ENCODE measurements at regions not wholly inside any gene's neighbourhood (a gene's known extent, or its start where the extent isn't known, plus 50 kb on each side); places are given as distances from the start of the nearest gene placed in this dataset.

GRCh38 chr14:76551906-76552305 is 176.0 kb downstream of the ESRRB start:
- DNase-seq (ENCODE audit: extremely low spot score, insufficient read length, low read depth): no peak
- FAIRE-seq: no peak

DNA sequence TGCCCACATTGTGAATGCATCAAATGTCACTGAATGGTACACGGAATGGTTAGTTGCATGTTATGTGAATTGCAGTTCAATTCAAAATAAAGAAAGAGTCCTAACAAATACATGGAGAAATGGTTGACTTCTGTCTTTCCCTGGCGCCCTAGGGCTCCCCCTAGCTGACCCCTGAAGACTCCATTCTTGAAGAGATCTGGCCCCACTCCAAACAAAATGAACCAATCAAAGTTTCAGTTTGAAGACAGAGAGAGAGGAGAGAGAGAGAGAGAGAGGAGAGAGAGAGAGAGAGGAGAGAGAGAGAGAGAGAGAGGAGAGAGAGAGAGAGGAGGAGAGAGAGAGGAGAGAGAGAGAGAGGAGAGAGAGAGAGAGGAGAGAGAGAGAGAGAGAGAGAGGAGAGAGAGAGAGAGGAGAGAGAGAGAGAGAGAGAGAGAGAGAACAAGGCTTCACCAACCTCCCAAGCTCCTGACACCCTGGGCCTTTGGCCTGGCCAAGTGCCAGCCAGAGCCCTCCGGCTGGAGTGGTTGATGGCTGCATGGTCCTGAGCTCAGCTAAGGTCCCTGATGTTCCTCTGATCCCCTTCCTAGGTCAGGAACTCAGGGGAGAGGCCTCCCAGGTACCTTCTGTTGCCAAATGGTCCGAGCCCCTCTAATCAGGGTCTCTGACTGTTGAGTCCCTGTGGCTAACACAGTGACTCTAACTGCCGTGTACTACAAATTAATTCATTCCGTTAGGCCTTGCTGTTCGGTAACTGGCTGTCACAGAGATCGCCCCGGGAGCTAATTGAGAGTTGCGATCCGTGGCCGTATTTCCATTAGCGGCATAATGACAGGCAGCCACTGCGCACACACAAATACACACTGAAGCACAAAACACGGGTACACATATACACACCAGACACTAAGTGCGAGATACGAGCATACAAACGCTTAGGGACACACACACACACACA is 188.8 kb downstream of the ESRRB start:
- FAIRE-seq (no peak), DNase-seq (ENCODE audit: extremely low spot score, insufficient read length, low read depth) (no peak)

DNA sequence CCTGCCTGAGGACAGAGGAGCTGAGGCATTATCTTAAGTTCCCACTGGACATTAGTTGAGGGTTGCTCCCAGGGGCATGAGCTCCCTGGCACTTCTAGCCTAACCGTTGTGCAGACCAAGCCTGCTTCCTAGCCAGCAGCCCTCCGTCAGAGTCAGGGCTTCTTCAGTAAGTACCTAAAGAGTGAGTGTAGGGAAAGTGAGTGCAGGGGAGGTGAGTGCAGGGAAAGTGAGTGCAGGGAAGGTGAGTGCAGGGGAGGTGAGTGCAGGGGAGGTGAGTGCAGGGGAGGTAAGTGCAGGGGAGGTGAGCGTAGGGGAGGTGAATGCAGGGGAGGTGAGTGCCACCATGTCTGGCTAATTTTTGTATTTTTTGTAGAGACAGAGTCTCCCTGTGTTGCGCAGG is 190.5 kb downstream of the ESRRB start:
- no peak for FAIRE-seq

DNA sequence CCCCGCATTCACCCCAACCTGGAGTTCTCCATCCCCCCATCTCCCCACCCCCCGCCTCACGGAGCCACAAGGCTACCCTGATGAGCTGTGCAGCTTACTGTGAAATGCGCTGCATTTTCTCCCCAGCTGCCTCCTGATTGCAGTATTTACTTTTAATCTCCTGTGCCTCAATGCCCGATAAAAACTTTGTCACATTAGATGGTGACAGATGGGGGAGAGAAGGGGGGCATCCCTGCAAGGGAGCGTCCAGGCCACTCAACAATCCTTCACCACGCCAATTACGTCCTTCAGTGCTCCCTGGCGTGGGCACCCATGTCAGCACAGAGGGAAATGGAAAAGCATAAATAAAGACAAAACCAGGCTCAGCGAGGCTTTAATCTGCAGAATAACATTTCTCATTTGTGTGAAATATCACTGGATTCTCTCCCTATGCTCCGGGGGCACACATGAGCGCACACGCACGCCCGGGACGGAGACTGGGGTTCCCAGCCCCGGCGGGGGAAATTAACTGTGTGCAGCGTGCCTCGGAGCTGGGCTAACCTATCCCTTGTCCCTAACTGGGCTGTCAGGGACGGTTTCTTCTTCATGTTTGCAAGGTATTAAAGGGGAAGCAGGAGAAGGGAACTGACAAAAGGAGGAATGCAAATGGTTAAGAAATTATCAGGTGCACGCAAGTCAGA is 186.7 kb upstream of the VASH1 start:
- no peak for FAIRE-seq
- DNase-seq (ENCODE audit: extremely low spot score, insufficient read length, low read depth): no peak

More for the DNA sequence above, 190.5 kb downstream of the ESRRB start:
- no peak for DNase-seq (ENCODE audit: extremely low spot score, insufficient read length, low read depth)

GRCh38 chr14:76575108-76575507 is 186.2 kb upstream of the VASH1 start:
- FAIRE-seq (no peak), DNase-seq (ENCODE audit: extremely low spot score, insufficient read length, low read depth) (no peak)

GRCh38 chr14:76576047-76576741 is 185.1 kb upstream of the VASH1 start:
- no peak for FAIRE-seq
- no peak for DNase-seq (ENCODE audit: extremely low spot score, insufficient read length, low read depth)

GRCh38 chr14:76577090-76577489 is 184.2 kb upstream of the VASH1 start:
- DNase-seq (ENCODE audit: extremely low spot score, insufficient read length, low read depth) (no peak), FAIRE-seq (no peak)

- FAIRE-seq (no peak), DNase-seq (ENCODE audit: extremely low spot score, insufficient read length, low read depth) (no peak)
Observed at GRCh38 chr14:76577837-76578236, 183.4 kb upstream of the VASH1 start.

DNA sequence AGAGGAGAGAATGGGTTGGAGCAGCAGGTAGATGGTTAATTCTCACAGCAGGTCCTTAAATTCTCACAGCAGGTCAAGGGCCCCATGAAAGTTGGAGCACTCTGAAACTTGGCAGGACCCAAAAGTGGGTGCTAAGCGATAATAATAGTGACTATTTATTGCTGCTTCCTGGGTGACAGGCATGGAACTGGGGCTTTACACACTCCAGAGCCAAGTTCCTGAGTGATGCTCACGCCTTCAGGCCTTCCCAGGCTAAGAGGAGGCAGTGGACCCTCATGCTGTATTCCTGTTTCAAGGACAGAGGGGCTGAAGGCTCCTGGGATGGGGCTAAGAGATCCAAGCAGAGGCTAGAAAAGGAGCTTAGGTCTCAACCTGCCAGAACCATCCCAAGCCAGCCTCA is 180.9 kb upstream of the VASH1 start:
- DNase-seq (ENCODE audit: extremely low spot score, insufficient read length, low read depth) (no peak), FAIRE-seq (no peak)

GRCh38 chr14:76580967-76581366 is 180.3 kb upstream of the VASH1 start:
- no peak for DNase-seq (ENCODE audit: extremely low spot score, insufficient read length, low read depth)
- no peak for FAIRE-seq

DNA sequence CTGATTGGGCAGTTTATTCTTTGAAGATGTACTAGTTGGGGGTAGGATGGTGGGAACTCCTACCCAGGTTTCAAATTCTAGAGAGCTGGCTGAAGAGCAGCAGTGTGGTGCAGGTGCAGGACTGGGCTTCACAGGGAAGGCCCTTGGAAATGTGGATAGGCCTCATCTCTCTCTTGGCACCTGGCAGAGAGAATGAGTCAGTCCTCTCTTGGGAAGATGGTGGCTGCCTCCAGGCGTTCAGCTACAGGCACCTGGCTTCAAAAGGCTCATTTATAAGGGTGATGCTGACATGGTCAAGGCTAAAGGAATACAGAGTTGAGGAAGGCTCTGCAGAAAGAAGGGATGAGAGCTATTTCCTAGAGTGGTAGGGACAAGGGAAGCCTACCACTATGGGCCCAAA is 179.7 kb upstream of the VASH1 start:
- DNase-seq (ENCODE audit: extremely low spot score, insufficient read length, low read depth): no peak
- FAIRE-seq: no peak

DNA sequence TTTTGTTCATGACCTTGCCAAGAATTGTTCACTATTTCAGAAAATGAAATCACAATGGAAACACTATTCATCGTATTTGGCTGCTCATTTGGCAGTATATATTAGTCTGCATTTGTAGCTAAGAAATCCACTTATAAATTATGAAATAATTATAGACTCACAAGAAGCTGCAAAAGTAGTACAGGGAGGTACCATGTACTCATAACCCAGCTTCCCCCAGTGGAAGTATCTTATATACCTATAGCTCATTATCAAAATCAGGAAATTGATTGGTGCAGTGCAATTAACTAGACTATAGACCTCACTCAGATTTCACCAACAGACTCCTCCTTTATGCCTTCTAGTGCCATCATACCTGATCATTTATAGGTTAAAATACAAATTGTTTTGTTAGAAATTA is 178.8 kb upstream of the VASH1 start:
- DNase-seq (ENCODE audit: extremely low spot score, insufficient read length, low read depth): no peak
- FAIRE-seq: no peak

DNA sequence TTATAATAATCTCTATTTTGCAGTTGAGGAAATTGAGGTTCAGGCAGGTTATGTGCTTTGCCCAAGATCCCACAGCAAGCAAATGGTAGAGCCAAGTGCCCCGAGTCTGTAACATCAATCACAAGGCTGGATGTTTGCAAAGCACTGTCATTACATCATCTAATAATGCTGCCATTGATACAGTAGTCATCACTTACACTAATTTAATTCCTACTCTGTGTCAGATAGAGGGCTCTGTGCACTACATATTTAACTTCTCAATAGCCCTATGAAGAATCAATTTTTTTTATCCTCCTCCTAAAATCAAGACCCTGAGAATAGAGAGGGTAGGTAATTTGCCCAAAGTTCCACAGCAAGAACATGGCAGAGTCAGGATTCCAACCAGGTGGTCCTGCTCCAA is 178.1 kb upstream of the VASH1 start:
- DNase-seq (ENCODE audit: extremely low spot score, insufficient read length, low read depth): no peak
- no peak for FAIRE-seq

DNA sequence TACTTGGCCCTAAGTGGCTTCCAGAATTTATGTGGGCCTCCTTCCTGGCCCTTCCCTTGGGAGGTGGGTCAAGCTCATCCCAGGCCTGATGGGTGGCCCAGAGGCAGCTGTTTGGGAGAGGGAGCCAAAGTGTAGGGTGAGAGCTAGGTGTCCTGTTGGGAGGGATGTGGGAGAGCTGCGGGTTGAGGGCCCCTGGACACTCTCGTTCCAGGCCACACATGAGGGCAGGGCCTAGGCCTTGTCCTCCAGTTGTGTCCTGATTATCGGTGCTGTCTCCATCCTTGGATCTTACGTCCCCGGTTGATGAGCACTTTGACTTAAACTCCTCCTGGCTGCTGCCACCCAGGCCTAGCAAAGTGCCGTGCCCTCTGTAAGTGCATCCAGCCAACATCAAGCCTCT is 177.5 kb upstream of the VASH1 start:
- FAIRE-seq (no peak), DNase-seq (ENCODE audit: extremely low spot score, insufficient read length, low read depth) (no peak)

GRCh38 chr14:76584271-76584702 is 177.0 kb upstream of the VASH1 start:
- DNase-seq (ENCODE audit: extremely low spot score, insufficient read length, low read depth) (no peak), FAIRE-seq (no peak)

DNA sequence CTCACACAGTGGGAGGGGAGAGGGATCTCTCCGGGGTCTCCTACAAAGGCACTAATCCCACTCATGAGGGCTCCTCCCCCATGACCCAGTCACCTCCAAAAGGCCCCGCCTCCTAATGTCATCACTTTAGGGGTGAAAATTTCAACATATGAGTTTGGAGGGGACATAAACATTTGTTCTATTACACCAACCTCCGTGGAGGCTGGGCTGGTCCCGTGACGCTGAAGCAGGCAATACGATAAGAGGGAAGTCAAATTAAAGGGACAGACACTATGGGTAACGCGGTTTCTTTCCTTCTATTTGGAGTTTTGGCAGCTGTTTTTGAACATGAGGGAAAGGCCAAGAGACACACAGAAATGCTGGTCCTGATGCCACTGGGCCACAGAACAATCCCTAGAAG is 175.7 kb upstream of the VASH1 start:
- no peak for FAIRE-seq
- no peak for DNase-seq (ENCODE audit: extremely low spot score, insufficient read length, low read depth)

GRCh38 chr14:76589246-76589645 is 172.0 kb upstream of the VASH1 start:
- FAIRE-seq (no peak), DNase-seq (ENCODE audit: extremely low spot score, insufficient read length, low read depth) (no peak)

DNA sequence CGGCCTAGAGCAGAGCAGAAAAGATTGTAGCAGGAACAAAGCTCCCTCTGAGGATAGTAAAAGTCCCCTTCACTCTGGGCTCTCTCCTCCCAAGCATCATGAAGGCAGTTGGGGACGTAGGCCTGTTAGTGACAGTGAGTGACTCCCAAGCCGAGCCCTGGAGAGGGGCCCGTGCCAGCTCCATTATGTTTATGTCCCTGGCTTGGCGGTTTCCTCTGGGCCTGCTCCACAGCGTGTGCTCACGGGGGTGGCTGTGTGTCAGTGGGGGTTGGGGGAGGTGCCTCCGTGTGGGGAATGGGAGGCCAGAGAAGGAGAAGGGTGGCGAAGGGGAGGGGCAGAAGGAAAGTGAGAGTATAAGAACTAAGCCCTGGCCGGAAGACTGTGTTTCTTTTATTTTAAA is 170.0 kb upstream of the VASH1 start:
- FAIRE-seq (no peak), DNase-seq (ENCODE audit: extremely low spot score, insufficient read length, low read depth) (no peak)

DNA sequence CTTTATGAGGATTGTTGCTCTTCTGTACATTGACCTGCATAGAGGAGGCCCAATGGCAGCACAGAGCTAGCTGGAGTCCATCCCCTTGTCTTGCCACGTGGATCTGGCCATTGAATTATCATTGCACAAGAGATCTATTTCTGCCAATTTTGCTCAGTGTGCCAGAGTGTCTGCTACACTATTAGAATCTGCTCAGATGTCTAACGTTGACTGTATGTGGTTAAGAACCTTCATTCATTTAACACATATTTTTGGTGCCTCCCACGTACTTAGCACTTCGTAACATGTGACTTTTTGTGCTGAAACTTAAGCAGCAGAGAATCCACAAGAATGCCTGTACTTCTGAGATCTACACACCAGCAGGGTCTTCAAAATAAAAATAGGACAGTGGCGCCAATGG is 166.0 kb upstream of the VASH1 start:
- DNase-seq (ENCODE audit: extremely low spot score, insufficient read length, low read depth): no peak
- no peak for FAIRE-seq

- DNase-seq (ENCODE audit: extremely low spot score, insufficient read length, low read depth) (no peak), FAIRE-seq (no peak)
Observed at GRCh38 chr14:76597387-76597786, 163.9 kb upstream of the VASH1 start.

DNA sequence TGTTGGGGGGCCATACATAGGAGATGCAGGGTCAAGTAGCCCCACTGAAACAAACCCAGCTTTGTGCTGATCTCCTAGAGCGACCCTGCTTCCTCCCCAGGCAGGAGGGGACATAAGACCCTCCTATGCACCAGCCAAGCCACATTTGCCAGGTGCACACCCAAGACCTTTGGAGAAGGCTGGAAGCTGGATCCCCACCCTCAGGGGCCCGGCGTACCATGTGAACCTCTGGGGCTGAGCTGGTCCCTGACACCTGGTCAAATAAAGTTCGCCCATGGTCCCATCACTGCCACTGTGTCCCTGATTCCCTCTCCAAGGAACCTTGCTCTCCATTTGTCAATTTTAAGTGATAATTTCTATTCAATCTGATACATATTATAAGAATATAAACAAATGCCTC is 162.1 kb upstream of the VASH1 start:
- DNase-seq (ENCODE audit: extremely low spot score, insufficient read length, low read depth): no peak
- FAIRE-seq: no peak

Data from GM18507 (cell line).